ENCODE measurements at regions not wholly inside any gene's neighbourhood (a gene's known extent, or its start where the extent isn't known, plus 50 kb on each side); places are given as distances from the start of the nearest gene placed in this dataset. TPM values are rescaled to one million over a fixed set of nuclear protein-coding genes. Genes with fewer than 3 reads are reported as not detected.

DNA sequence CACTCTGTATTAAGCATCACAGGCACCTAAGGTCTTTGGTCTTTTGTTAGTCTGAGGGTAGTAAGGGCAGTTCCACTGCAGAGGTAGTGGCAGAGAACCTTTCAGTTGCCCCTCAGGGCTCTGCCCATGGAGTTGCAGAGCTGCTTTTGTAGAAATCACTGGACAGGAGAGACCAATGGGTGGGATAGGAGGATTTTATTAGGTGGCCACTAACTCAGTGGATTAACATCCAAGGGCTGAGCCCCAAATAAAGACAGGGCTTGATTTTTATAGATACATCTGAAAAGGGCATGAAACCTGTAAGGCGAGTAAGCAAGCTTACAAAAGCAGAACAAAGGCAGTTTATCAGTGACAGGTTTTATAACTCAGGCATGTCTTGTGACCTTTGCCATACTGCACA lies 1035.4 kb downstream of the SH3BGRL start:
- no peaks in the 10 kb centered on the region for H4K20me1 ChIP-seq (ENCODE audit: insufficient read depth, low read length)
- H2BK120ac ChIP-seq (ENCODE audit: low read depth, low read length): no peak overlapping the region
- no peak overlapping the region for H3K14ac ChIP-seq (replicated peaks; ENCODE audit: low read depth, low read length)
- intact Hi-C loops (cut with micrococcal nuclease) (loop anchor here (1.0 kb wide), 1 partner anchor 24 kb away; no protein-coding TSS in a partner anchor), in situ Hi-C loops (cut with MboI; ENCODE audit: low sequenced_read_pairs) (no loop called here), dilution Hi-C loops (cut with HindIII; ENCODE audit: low sequenced_read_pairs, unreplicated experiment) (no loop called here)
- no peak overlapping the region for H4K5ac ChIP-seq (ENCODE audit: low read depth, low read length)
- H3K27me3 ChIP-seq (ENCODE audit: control insufficient read depth, insufficient read depth, low read length): no peaks in the 10 kb centered on the region
- H2BK20ac ChIP-seq (ENCODE audit: low read depth, low read length): no peak overlapping the region
- H3K23ac ChIP-seq (ENCODE audit: low read depth, low read length): no peak overlapping the region
- WGBS, 2 experiments (ENCODE audit: extremely low coverage in 2 of 2, insufficient read length in 1 of 2): no CpG with 5 or more reads among the region's 1 CpG
- H3K36me3 ChIP-seq (ENCODE audit: control insufficient read depth, insufficient read depth, low read length): no peaks in the 10 kb centered on the region
- no peak overlapping the region for H4K8ac ChIP-seq (ENCODE audit: low read depth in 2 of 2, low read length in 2 of 2)
- no peak for DNase-seq
- H3K18ac ChIP-seq (ENCODE audit: low read depth, low read length): no peak overlapping the region
- H3K9me3 ChIP-seq (ENCODE audit: control insufficient read depth, insufficient read depth, low read length): peaks cover 16% of the 10 kb centered on the region
- no peak overlapping the region for H3K27ac ChIP-seq (ENCODE audit: insufficient read depth, low read length)
- no peak overlapping the region for H3K9ac ChIP-seq (ENCODE audit: low read depth, low read length)
- no peak overlapping the region for H2AK9ac ChIP-seq (replicated peaks; ENCODE audit: low read depth, low read length, poor library complexity)
- POLR2A ChIA-PET (ENCODE audit: unreplicated experiment): no interaction called here
- H2AK5ac ChIP-seq (ENCODE audit: low read depth, low read length): no peak overlapping the region
- H3K56ac ChIP-seq (ENCODE audit: extremely low read depth, insufficient read depth, low read length): no peak overlapping the region
- CTCF ChIA-PET: no interaction called here
- H3K4ac ChIP-seq (ENCODE audit: low read depth, low read length): no peak overlapping the region
- no peaks in the 10 kb centered on the region for H3K4me1 ChIP-seq (ENCODE audit: control insufficient read depth, insufficient read depth, low read length)
- no peak overlapping the region for H4K91ac ChIP-seq (ENCODE audit: insufficient read depth, low read depth, low read length)
- no peak overlapping the region for H2BK15ac ChIP-seq (ENCODE audit: low read depth, low read length)
- no peak overlapping the region for H2AFZ ChIP-seq (replicated peaks; ENCODE audit: low read length, poor library complexity)
- no peak overlapping the region for H3K4me2 ChIP-seq (ENCODE audit: low read depth, low read length)
- no peak for ATAC-seq (ENCODE audit: low read depth)
- no TSS peak for BruUV-seq (replicated peaks)
- no peak overlapping the region for H2BK5ac ChIP-seq (ENCODE audit: low read depth, low read length, poor library complexity, severe bottlenecking)
- H3K79me1 ChIP-seq (ENCODE audit: low read depth in 1 of 2, low read length in 2 of 2): no peaks in the 10 kb centered on the region
- no peak for TF ChIP-seq RFX5 (IDR thresholded peaks at IDR 0.05; ENCODE audit: low read depth, low read length)
- TF ChIP-seq CEBPB (IDR thresholded peaks at IDR 0.05; ENCODE audit: low read depth, low read length): no peak
- no peak overlapping the region for H3K4me3 ChIP-seq (ENCODE audit: insufficient read depth, low read depth, low read length)
- H3K9me1 ChIP-seq (ENCODE audit: insufficient read depth, low read length): no peaks in the 10 kb centered on the region

Small RNA genes in the stretch of these regions (microRNA-seq; reads per million reads assigned to microRNA genes)
- gene RNU6-974P (ENCODE audit: insufficient read depth, insufficient read length): not detected

Small RNA genes in the stretch of these regions (small RNA-seq; reads per million reads assigned to genes)
- 0 reads per million in 5 experiments for gene RNU6-974P
